ENCODE measurements at regions not wholly inside any gene's neighbourhood (a gene's known extent, or its start where the extent isn't known, plus 50 kb on each side); places are given as distances from the start of the nearest gene placed in this dataset.

DNA sequence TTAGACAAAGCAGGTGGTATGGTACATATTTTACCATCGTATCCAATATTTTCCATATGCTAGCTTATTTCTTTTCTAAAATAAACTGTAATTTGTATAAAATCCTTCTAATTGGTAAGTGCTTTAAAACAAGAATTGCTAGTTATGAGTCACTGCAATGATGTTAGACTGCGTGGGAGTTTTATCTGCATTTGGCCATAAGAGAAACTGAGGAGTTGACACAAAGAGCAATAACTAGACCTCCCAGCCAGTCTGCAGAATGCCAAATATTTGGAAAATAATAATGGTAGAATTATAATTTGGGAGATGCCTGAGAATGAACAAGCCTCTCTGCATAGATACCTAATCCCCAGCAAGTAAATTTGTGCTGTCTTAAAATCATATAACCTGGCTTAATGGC is 61.7 kb upstream of the PTPRR start:
- TF ChIP-seq SUZ12 (IDR thresholded peaks at IDR 0.05) (no peak), ZNF384 (IDR thresholded peaks at IDR 0.05) (no peak), ELF4 (IDR thresholded peaks at IDR 0.05) (no peak), FOXM1 (IDR thresholded peaks at IDR 0.05; ENCODE audit: borderline replicate concordance) (no peak), LEF1 (IDR thresholded peaks at IDR 0.05; ENCODE audit: borderline replicate concordance) (no peak), ARNT (IDR thresholded peaks at IDR 0.05) (no peak), SP1 (IDR thresholded peaks at IDR 0.05) (no peak), FOXK2 (IDR thresholded peaks at IDR 0.05) (no peak)
- TF ChIP-seq, protein P1, sequence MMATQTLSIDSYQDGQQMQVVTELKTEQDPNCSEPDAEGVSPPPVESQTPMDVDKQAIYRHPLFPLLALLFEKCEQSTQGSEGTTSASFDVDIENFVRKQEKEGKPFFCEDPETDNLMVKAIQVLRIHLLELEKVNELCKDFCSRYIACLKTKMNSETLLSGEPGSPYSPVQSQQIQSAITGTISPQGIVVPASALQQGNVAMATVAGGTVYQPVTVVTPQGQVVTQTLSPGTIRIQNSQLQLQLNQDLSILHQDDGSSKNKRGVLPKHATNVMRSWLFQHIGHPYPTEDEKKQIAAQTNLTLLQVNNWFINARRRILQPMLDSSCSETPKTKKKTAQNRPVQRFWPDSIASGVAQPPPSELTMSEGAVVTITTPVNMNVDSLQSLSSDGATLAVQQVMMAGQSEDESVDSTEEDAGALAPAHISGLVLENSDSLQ (IDR thresholded peaks at IDR 0.05), result no peak
